NCI-H2227 (cell line): ENCODE measurements at regions not wholly inside any gene's neighbourhood (a gene's known extent, or its start where the extent isn't known, plus 50 kb on each side); places are given as distances from the start of the nearest gene placed in this dataset.
"Not testable (repeated sequence)": the region's sequence is repeated elsewhere in the genome, so short reads cannot be mapped to it uniquely, and the experiment has no call there.

Experiments used
- DNase-seq: peaks from one replicate; lab custom pipeline; 2025; ENCODE audit not compliant: unreplicated experiment; lab: John Stamatoyannopoulos, UW

DNA sequence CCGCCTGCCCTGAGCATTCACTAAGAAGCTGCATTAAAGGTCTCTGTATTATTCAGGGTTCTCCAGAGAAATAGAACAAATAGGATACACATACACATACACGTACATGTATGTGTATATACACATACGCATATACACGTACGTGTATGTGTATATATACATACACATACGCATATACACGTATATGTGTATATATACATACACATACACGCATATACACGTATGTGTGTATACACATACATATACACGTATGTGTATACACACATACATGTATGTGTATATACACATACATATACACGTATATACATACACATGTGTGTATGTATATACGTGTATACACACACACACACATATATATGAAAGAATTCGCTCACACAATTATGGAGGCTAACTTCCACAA is 108.9 kb upstream of the BARHL2 start:
- no peak for DNase-seq

DNA sequence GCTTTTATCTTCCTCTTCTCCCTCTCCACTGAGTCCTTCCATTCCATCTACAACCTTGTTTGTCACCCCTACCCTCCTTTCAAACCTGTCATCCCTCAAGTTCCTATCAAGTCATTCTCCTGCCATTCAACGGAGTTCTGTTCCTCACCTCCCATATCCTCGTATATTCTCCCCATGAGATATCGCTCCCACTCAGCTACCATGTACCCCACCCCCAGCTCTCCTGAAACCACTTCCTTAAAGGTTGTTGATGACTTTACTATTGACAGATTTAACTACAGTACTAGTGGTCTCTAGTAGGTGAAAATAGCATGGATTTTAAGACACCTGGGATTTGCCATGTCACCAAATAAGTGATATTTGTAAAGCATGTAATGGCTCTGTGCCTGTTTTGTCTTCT is 107.4 kb upstream of the BARHL2 start:
- no peak for DNase-seq

DNA sequence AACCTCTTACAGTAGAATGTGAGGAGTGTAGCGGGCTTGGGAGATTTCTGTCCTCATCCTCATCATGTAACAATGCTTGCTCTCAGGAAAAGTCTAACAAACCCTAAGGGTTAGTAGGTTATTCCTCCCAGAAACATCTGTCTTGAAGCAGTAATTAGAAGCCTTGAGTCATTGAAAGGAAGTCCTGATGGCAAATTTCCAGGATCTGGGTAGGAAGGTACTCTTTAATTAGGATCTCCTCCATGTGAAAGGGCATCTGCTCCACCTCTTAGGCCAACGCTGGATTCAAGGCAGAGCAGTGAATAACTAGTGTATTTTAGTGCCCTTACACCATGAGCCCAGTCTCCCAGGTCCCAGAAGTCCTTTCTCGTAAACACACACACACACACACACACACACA is 106.6 kb upstream of the BARHL2 start:
- DNase-seq: no peak

DNA sequence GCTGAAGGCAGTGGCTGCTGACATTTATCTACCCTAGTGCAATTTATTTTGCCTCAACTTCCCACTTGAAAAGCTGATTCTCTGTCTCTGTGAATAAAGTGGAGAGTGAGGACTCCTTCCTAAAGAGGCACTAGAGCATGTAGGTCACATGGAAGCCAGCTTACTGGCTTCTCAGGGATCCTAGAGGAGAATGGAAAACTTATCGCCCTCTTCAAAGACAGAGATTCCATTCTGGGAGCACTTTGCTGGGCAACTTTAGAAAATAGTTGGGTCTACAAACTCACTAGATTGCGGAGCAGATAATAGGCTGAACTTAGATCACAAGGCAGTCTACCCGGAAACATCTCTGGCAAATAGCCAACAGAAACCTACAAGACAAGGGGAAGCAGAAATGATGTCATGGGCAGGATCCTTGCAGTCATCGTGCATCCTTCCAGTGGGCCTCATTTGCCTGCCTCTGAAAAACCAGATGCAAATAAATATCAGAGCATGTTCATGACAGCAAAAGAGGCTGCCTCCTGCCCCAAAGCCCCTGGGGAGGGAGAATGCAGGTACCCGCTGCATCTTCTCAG is 104.8 kb upstream of the BARHL2 start:
- no peak for DNase-seq

DNA sequence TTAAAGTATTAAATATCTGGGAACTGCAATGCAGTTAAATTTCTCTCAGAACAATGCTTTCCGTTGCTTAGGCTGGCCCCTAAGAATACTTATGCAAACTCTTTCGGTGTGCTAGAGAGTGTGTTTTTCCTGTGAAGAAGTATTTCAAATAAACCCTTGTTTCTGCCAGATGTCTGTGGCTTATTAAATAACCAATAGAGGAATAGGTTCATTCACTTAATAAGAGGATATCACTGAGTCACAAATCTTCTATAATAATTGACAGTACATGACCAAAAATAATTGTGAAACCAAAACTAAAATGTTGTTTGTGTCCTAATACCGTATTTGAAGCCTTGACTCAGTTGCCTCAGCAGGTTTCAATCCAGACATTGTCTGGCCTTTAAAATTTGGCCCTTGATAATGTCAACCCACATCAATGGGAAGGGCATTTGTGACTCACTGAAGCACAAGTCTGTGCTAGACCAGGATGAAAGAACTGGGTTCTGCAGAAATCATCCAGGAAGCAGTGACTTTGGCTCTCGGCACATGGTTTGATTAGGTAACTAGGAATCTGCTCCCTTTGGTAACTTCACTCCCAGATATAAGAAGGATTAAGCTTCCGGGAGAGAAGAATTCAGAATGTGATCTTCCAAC is 104.2 kb upstream of the BARHL2 start:
- DNase-seq: no peak

DNA sequence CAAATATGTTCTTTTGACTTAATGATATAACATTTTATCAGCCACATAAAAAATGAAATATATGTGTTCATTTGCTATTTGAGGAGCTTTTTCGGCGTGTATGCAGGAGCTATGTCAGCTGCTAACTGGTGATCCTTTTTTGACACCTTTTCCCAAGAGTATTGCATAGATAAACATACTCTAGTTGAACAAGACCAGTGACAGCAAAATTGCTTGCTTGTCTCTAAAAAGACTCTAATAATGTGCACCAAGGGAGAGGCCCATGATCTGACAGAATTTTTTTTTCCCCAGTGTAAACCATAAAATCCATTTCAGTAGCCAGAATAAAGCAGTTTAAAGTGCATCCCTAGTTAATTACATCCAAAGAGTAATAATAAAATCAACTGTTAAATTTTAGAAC is 103.6 kb upstream of the BARHL2 start:
- no peak for DNase-seq

DNA sequence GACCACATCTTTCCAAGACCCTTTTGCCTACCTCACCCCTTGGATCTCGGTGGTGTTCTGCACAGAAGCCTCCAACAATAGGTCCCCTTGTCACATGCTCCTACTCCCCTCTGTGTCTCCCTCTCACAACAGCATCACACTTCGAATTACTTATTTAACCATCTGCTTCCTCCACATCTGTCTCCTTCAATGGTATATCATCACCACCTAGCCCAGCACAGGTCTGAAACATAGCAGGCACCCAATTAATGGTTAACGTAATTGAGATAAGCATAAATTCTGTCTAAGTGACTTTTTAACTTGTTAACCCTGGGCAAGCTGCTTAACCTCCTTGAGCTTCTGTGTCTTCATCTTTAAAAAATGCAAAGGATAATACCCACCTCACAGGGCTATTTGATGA is 100.3 kb upstream of the BARHL2 start:
- no peak for DNase-seq

DNA sequence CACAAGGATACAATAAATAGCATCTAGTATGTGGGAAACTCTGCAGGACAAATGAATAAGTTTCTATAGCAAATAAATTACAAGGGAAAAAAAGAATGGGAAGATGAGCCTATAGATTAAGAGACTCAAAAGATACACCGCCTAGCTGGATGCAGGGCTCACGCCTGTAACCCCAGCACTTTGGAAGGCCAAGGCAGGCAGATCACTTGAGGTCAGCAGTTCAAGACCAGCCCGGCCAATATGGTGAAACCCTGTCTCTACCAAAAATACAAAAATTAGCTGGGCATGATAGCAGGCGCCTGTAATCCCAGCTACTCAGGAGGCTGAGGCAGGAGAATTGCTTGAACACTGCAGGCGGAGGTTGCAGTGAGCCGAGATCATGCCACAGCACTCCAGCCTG is 95.1 kb upstream of the BARHL2 start:
- not testable (repeated sequence) for DNase-seq

DNA sequence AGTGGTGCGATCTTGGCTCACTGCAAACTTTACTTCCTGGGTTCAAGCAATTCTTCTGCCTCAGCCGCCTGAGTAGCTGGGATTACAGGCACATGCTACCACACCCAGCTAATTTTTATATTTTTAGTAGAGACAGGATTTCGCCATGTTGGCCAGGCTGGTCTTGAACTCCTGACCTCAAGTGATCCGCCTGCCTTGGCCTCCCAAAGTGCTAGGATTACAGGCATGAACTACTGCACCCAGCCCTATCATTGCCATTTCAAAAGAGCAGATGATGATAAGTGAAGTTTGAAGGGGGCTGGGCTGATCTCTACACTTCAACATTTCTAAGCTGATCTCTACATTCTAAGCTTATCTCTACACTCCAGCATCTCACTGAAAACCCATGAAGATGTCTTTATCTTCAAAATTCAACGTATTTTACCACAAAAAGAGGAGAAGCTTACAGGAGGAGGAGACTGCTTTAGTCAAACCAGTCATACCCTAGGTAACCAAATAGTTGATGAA is 94.4 kb upstream of the BARHL2 start:
- not testable (repeated sequence) for DNase-seq

DNA sequence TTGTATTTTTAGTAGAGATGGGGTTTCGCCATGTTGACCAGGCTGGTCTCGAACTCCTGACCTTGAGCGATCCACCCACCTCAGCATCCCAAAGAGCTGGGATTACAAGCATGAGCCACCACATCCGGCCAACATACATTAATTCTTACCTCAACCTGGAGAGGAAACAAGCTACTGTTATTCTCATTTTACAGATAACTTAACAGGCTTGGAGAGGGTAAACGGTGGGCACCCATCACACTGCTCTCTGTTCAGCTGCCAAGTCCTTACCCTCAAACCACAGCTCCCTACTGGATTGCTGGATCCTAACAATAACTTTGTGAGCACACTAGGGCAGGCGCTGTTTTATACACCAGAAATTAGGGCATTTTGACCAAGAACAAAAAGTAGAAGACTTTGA is 93.6 kb upstream of the BARHL2 start:
- no peak for DNase-seq

DNA sequence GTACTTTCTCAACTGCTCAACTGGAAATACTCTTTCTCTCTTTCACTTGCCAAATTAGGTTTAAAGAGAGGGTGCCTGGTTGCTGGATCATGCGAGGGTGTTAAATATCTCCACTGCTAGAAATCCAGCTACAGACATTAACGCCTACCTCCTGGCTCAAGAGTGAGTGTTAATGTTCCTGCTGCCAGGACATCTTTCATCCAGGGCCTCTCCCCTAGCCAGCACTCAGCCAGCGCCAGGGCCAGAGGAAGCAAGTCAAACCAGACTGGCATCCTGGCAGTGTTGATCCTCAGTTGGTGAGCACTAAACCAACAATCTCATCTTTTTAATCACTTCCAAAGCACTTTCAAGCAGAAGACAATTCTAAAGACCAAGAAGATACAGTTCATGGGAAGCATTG is 92.9 kb upstream of the BARHL2 start:
- DNase-seq: no peak

DNA sequence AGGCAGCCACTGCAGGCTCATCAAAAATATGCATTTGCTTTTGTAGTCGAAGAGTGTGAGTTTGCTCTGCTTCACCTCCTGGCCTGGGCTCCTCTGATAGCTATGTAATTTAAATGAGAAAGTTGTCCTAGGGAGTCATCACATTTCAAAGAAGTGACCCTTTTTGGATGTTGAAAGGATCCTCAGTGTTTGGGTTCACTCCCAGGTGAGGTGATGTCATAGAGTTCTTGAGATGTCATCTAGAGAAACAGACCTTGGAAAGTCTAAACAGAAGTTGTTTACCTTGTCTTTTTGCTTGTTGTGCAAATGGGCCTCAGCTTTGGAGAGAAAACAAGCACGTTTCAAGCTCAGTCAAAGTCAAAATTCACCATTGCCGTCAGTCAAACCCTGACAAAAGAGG is 92.0 kb upstream of the BARHL2 start:
- DNase-seq: no peak

DNA sequence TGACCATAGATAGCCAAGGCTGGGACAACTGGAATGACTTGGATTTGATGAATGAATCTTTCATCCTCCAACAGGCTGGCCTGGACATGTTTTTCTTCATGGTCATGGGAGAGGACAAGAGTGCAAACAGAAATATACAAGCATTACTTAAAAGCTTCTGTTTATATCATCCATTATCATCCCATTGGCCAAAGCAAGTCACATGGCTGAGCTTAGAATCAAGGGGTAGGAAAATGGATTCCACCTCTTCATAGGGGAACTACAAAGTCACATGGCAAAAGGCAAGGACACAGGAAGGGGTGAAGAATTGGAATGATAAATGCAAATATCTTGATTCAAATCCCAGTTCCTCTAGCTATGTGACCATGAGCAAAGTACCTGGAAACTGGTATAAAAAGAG is 90.2 kb upstream of the BARHL2 start:
- DNase-seq: no peak

DNA sequence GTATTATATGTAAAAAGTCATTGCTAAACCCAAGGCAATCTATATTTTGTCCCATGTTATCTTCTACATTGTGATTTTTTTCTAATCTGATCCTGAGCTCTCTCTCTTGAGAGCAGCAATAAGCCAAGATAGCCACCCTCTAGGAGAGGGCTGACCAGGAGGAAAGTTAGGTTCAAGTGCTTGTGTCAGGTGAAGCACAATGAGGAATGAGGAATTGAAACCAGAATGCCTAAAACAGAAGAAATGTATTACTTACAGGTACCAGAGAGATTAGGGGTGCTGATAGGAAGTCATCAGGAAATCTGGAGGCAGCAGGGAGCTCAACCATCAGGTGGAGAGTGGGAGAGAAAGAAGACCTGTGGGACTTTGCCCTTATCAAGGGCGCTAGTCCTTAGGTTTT is 85.5 kb upstream of the BARHL2 start:
- no peak for DNase-seq

DNA sequence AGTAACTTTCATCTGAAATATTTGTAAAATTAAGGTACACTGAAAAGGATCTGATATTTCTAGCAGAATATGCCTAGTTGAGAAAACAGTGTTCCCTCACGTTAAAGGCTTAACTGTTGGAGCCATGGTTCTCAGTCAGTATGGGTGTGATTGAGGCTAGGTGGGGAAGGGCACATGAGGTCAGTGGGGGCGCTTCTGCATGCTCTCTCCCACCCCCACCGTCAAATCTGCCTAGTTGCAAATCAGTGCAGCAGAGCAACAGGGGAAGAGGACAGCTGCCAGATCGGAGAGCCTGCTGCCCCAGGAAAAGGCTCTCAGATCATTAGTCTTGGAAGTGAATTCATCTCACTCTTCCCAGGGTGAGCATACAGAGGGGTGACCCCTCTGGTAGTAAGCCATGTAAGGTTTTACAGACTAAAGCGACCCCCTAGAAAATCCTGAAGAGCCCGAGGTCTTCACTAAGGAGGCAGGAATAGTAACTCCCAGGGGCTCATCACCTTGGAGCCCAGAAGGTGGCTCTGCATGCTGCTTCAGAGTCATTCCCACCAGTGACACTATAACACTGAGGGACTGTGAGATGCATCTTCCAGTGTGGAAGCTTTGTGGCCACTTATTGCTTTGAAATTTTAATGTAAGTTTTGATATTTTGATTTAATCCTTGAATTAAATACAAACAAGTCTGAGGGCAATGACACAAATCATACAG is 83.1 kb upstream of the BARHL2 start:
- no peak for DNase-seq

DNA sequence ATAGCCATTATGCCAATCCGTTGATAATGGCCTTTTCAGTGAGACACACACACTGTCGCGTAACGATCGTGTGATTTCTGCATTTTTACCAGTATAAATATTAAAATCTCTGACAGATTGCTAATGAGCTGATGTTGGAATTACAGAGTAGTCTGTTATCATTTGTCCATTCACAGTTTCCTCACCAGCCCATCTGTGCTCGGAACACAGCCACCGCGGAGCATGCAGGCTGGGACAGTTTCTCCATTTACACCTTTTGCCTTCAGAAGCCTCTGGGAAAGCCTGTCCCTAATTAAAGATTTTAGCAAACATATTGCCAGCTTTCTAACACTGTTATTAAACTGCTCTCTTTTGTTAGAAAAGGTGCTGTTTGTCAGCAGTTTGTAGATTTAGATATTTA is 82.2 kb upstream of the BARHL2 start:
- no peak for DNase-seq

DNA sequence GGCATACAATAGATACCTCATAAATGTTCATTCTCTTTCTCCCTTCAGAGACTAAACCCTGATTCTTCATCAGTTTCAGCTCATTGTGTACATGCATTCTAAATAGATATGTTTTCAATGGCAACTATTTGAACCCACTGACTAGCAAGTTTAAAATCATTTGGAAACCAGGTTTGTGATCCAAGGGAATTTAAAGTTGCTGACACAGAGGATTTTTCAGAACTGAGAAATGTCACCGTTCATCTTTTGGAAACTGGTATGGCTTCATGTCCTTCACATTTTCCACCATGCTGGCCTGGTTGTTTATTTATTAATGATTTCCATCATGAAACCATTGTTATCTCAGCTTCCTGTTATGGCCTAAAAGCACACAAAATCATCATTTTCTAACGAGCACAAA is 81.8 kb upstream of the BARHL2 start:
- DNase-seq: no peak

DNA sequence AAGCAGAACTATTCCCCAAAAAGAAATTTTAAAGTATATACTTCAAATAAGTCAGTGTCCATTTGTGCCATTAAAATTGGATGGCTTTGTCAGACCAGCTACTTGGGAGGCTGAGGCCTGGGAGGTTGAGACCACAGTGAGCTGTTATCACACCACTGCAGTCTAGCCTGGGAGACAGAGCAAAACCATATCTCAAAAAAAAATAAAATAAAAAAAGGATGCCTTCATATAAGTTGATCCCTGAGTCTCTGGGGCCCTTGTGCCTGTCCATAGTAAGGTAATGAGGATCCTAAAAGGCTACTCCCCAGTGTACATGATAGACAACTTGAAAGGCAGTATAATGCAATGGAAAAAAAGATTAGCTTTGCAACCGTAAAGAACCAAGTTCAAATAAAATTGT is 81.2 kb upstream of the BARHL2 start:
- no peak for DNase-seq

DNA sequence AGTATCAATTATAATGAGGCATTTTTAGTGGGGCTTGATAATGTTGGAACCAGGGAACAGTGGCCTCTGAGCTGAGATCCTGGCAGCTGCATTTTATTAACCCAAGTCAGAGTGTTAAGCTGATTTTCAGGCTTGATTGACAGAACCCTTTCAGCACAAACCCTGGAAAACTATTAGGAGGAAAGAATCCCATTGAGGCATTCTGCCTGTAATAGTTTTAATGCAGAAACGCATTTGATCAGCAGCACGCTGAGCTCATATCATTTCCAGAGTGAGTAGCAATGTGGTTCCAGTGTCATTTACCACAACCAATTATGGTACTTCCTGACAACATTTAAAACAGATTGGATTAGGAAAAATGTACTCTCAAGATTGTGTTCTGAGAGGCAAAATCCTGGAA is 78.3 kb upstream of the BARHL2 start:
- no peak for DNase-seq

DNA sequence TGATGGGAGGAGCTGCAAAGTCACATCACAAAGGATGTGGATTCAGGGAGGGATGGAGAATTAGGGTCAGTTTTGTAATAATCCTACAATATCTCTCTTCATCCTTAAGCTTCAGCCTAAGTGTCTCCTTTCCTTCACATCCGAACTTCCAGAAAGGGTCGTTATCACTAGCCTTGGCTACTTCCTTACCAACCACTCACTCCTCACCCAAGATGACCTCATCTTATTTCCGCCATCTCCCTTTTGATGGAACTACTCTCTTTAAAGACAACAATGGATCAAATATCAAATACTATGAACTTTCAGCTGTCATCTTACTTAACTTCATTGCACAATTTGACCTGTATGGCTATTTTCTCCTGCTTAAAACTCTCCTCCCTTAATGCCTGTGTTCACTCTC is 69.6 kb upstream of the BARHL2 start:
- no peak for DNase-seq

DNA sequence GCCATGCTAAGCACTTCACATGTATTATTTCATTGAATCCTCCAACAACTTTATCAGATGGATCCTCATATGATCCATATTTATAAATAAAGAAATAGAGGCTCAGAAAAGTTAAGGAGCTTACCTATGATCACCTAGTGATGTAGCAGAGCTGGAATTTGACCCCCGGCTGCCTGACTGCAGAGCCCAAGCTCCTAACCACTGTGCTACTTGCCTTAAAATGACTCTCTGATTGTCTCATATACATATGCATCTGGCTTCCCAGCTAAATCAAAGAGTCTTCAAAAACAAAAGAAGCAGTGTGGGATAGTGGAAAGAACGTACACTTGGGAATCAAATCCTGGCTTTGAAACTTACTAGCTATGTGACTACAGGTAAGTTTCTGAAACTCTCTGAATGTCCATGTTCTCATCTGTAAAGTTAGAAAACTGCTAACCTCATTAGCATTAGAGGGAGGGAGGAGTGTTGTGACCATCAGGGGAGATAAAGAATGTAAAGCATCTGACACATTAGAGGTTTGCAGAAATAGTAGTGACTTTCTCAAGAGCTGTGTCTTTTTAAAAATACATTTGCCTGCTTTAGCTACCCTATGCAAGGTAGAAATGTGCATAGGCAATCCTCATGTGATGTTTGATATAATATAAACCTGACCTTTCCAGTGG is 67.2 kb upstream of the BARHL2 start:
- no peak for DNase-seq

DNA sequence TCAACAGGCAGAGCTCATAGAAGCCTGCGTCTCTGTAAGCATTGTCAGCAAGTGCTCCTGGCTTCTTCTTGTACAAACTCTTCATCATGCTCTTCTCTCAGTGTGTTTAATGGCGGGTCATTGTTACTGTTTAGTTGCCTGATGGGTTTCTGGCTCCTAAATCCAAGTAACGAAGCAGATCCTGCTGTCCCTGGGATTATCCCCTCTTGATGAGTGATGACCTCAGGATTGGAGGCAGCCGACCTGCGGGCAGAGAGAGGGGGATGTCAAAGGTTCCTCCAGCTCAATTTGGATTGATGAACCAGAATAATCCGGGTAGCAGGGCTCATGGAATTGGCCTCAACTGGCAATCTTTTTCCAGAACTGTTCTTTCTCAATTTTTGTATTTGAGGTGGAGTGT is 66.1 kb upstream of the BARHL2 start:
- no peak for DNase-seq
